SJCRH30 (cell line): ENCODE measurements at regions not wholly inside any gene's neighbourhood (a gene's known extent, or its start where the extent isn't known, plus 50 kb on each side); places are given as distances from the start of the nearest gene placed in this dataset.

Source experiments
- DNase-seq, 2 experiments: peaks; one replicate each; pipeline ENCODE4 v3.0.0-alpha.2; 2015 to 2020
- H3K27ac ChIP-seq: fragments of 250-450 bp; sonication (Bioruptor Pico); 2 replicates; pipeline ENCODE4 v1.5.1; 2020; ENCODE audit warnings: mild to moderate bottlenecking, moderate library complexity
- H3K27me3 ChIP-seq: fragments of 250-450 bp; sonication (Bioruptor Pico); 2 replicates; pipeline ENCODE4 v1.5.1; 2020; ENCODE audit warnings: mild to moderate bottlenecking, moderate library complexity
- H3K36me3 ChIP-seq: fragments of 250-450 bp; sonication (Bioruptor Pico); 2 replicates; pipeline ENCODE4 v1.5.1; 2020; ENCODE audit warnings: mild to moderate bottlenecking, moderate library complexity
- H3K4me1 ChIP-seq: fragments of 250-450 bp; sonication (Bioruptor Pico); 2 replicates; pipeline ENCODE4 v1.5.1; 2020; ENCODE audit warnings: mild to moderate bottlenecking, moderate library complexity
- H3K4me3 ChIP-seq: fragments of 250-450 bp; sonication (Bioruptor Pico); 2 replicates; pipeline ENCODE4 v1.5.1; 2020; ENCODE audit warnings: mild to moderate bottlenecking, moderate library complexity
- H3K9me3 ChIP-seq: fragments of 250-450 bp; sonication (Bioruptor Pico); replicated peaks from 2 replicates; pipeline ENCODE4 v1.5.1; 2020; ENCODE audit warnings: mild to moderate bottlenecking, moderate library complexity

DNA sequence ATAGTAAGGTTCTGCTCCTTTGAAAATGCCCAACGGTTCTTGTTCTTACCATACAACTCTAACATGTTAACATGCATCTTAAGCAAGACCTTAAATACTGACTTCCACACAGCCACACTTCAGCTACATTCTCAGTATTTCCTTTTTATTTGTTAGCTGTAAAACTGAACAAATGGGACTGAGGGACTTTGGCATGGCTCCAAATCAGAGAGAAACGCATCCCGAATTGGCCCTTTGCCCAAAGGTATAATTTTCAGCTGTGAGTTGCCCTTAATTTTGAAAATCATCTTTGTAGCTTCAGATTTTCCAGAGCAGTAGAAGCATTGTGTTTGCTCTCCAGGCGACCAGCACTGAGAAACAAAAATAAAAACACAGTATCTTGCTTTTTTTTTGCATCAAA lies 56.4 kb downstream of the NEUROD6 start:
- peak in 1 of 2 experiments; percentile 22 for DNase-seq
- no peaks in the 10 kb centered on the region for H3K4me1 ChIP-seq
- no peaks in the 10 kb centered on the region for H3K36me3 ChIP-seq
- H3K27ac ChIP-seq: no peak overlapping the region
- no peaks in the 10 kb centered on the region for H3K9me3 ChIP-seq
- no peak overlapping the region for H3K4me3 ChIP-seq
- H3K27me3 ChIP-seq: no peaks in the 10 kb centered on the region; the same call in 1 of the 2 replicates

DNA sequence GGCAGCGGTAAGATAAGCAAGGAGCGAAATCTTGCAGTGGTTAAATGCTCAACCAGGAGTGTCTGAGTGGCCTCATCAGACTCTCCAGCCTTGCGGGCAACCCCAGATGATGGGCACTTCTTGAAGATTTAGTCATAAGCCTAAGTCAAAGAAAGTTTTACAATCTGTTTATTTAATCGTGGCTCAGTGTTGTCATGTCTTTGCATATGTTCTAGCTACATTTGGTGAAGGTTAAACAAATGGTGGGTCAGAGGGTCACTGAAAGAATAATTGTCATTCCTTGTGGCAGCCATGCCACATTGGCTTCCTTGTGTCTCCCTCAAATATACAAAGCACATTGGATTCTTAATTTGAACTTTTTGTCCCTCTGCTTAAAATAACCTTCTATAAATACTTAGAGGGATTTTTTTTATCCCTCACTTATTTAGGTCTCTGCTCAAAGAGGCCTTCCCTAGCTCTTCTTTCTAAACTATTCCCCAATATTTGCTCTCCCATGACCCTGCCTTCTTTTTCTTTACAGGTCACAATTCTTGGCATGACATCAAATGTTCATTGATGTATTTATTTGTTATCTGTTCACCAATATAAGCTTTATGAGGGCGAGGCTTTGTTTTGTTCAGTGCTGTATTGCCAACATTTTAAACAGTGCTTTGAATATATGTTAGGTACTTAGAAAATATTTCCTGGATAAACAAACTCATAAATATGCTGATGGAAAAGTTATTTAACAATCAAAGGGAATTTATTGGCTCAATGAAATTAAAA lies 68.7 kb downstream of the NEUROD6 start:
- H3K9me3 ChIP-seq: no peaks in the 10 kb centered on the region
- H3K27me3 ChIP-seq: no peaks in the 10 kb centered on the region; the same call in 1 of the 2 replicates
- no peak overlapping the region for H3K27ac ChIP-seq
- H3K4me3 ChIP-seq: no peak overlapping the region
- no peak for DNase-seq
- no peaks in the 10 kb centered on the region for H3K36me3 ChIP-seq
- no peaks in the 10 kb centered on the region for H3K4me1 ChIP-seq

DNA sequence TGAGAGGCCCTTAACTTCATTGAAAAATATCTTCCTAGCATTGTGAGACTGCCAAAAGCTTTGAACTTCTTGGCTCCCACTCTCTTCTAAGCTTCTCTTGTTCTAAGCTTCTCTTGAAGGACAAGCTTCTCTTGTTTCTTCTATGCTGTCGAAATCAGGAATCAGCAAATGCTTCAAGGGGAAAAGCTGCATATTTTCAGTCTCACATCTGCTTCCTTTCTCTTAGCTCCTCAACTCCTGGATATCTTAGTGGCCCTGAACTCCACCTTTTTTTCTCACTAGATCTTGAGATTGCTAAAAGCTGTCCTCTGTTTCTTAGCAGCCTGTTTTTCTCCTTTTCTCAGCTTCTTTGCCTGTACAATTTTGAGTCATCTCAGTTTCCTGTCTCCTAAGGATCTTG lies 73.0 kb downstream of the NEUROD6 start:
- H3K4me1 ChIP-seq: no peaks in the 10 kb centered on the region
- H3K9me3 ChIP-seq: no peaks in the 10 kb centered on the region
- peaks cover 10% of the 10 kb centered on the region for H3K27me3 ChIP-seq
- no peaks in the 10 kb centered on the region for H3K36me3 ChIP-seq
- no peak for DNase-seq
- no peak overlapping the region for H3K27ac ChIP-seq
- H3K4me3 ChIP-seq: no peak overlapping the region

DNA sequence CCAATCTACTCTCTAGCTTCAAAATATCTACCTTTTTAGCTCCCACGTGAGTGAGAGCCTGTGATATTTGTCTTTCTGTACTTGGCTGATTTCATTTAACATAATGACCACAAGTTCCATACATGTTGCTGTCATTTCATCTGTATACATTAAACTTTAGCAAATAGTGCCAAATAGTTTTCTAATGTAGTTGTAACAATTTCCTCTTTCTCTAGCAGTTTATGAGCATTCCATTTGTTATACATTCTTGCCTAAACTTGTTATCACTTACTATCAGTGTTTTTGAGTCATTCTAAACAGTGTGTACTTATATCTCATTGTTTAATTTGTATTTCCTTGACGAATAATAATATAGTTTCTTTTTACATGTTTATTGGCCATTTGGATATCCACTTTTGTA lies 77.2 kb downstream of the NEUROD6 start:
- Histone ChIP-seq H3K27me3 (peaks cover 16% of the 10 kb centered on the region), H3K36me3 (no peaks in the 10 kb centered on the region), H3K9me3 (no peaks in the 10 kb centered on the region), H3K27ac (no peak overlapping the region), H3K4me3 (no peak overlapping the region), H3K4me1 (no peaks in the 10 kb centered on the region)
- no peak for DNase-seq

DNA sequence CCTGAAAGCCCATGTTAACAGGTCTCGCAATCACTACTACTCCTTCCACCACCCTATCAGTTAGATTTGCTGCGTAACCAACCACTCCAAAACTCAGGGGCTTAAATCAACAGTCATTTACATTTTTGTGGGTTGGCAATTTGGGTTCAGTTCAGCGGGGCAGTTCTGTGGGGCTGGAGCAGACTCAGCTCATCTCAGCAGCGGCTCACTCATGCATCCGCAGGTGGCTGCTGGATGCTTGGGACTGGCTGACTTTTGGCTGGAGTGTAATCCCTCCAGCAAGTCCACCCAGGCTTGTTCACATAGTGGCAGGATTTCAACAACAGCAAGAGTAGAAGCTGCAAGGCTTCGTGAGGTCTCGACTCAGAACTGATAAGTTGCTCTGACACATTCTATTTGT lies 79.2 kb downstream of the NEUROD6 start:
- H3K4me3 ChIP-seq: no peak overlapping the region
- no peaks in the 10 kb centered on the region for H3K9me3 ChIP-seq
- H3K27me3 ChIP-seq: peaks cover 18% of the 10 kb centered on the region
- no peak for DNase-seq
- H3K27ac ChIP-seq: no peak overlapping the region
- H3K36me3 ChIP-seq: no peaks in the 10 kb centered on the region
- no peaks in the 10 kb centered on the region for H3K4me1 ChIP-seq

DNA sequence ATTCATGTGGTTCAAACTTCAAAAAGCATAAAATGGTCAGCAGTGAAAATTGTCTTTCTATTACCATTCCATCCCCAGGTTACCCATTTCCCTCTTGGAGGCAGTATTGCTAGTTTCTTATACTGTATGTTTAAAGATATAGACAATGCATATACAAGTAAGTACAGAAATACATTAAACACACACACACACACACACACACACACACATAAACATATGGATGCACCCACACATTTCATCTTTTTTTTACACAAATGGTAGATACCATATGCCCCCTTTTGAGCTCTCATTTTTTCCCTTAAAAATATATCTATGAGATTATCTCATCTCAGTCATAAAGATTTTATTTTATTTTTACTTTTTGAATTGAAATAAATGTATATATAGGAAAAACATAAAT lies 79.7 kb downstream of the NEUROD6 start:
- no peak for DNase-seq
- Histone ChIP-seq H3K9me3 (no peaks in the 10 kb centered on the region), H3K36me3 (no peaks in the 10 kb centered on the region), H3K27me3 (peaks cover 20% of the 10 kb centered on the region), H3K4me1 (no peaks in the 10 kb centered on the region), H3K4me3 (no peak overlapping the region), H3K27ac (no peak overlapping the region)

DNA sequence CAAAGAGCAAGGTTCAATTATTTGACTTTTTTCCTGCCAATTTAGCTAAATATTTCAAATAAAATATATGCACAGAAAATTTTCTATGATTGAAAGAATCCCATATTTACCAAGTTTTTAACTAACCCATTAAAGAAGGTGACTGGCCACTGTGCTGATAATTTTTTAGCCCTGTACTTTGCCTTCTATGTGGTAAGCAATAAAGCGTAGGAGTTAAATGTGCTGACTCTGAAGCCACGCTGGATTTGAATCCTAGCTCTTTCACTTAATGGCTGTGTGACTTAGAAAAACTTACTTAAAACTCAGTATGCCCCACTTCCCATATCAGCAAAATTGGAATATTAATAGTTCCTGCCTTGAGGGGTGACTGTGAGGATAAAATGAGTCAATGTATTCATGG lies 82.1 kb downstream of the NEUROD6 start:
- Histone ChIP-seq H3K27me3 (peaks cover 12% of the 10 kb centered on the region), H3K36me3 (no peaks in the 10 kb centered on the region), H3K4me3 (no peak overlapping the region), H3K9me3 (no peaks in the 10 kb centered on the region), H3K27ac (no peak overlapping the region), H3K4me1 (no peaks in the 10 kb centered on the region)
- DNase-seq: no peak

DNA sequence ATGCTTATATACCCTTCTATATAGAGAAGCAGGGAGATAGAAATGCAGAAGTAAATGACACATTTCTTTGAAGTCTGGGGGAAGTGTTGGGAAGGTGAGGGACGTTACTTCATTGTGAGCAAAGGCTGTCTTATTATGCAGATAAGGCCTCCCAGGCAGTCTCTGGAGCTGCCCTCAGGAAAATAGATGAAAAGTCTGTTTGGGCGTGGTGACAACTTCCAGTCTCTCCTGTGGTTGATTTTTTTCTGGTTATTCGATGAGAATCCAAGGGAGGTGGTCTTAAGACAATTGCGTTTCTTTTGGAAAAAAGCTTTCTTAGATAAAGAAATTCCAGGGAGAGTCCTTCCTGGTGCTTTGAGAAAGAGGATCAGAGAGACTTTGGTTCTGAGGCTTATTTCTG lies 84.0 kb downstream of the NEUROD6 start:
- Histone ChIP-seq H3K27me3 (peaks cover 10% of the 10 kb centered on the region; the same call in 1 of the 2 replicates), H3K4me3 (no peak overlapping the region), H3K4me1 (no peaks in the 10 kb centered on the region), H3K9me3 (no peaks in the 10 kb centered on the region), H3K27ac (no peak overlapping the region), H3K36me3 (no peaks in the 10 kb centered on the region)
- no peak for DNase-seq

DNA sequence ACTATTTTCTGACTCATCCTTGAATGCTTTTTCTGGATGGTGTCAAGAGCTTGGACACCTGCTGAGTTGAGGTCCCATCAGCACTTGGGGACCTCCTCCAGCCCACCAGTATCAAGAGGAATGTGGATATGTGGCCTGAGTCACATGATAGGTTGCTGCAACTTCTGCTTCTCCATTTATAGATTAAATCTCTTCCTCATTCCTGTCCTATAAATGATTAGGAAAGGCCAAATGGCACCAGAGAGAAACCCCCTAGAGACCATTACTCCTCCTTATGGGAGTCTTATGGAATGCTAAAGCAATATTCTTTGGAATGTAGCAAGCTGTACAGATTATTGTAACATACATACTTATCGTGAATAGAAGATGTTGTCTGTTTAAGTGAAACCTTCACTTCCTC lies 85.6 kb downstream of the NEUROD6 start:
- DNase-seq: no peak
- no peaks in the 10 kb centered on the region for H3K36me3 ChIP-seq
- no peaks in the 10 kb centered on the region for H3K4me1 ChIP-seq
- no peak overlapping the region for H3K4me3 ChIP-seq
- H3K9me3 ChIP-seq: no peaks in the 10 kb centered on the region
- no peak overlapping the region for H3K27ac ChIP-seq
- H3K27me3 ChIP-seq: peaks cover 5% of the 10 kb centered on the region; the same call in 1 of the 2 replicates

DNA sequence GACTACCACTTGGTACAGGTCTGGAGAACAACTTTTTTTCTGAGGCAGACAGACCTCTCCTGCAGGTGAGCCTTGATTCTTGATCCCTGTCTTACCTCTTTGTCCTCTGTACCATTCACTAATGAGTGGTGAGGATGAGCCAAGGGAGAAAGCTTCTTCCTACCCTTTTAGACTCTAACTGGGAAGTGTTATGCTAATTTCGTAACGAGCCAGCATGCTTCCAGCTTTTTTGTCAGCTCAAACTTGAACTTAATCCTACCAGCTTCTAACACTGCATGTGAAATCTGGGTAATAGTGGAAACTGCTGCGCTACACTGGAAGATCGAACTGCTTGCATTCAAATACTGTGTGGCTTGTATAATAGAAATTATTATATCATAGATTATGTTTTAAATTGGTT lies 87.0 kb downstream of the NEUROD6 start:
- H3K4me1 ChIP-seq: no peaks in the 10 kb centered on the region
- H3K9me3 ChIP-seq: no peaks in the 10 kb centered on the region
- no peaks in the 10 kb centered on the region for H3K36me3 ChIP-seq
- H3K27me3 ChIP-seq: peaks cover 4% of the 10 kb centered on the region; the same call in 1 of the 2 replicates
- H3K27ac ChIP-seq: no peak overlapping the region
- DNase-seq: no peak
- no peak overlapping the region for H3K4me3 ChIP-seq

DNA sequence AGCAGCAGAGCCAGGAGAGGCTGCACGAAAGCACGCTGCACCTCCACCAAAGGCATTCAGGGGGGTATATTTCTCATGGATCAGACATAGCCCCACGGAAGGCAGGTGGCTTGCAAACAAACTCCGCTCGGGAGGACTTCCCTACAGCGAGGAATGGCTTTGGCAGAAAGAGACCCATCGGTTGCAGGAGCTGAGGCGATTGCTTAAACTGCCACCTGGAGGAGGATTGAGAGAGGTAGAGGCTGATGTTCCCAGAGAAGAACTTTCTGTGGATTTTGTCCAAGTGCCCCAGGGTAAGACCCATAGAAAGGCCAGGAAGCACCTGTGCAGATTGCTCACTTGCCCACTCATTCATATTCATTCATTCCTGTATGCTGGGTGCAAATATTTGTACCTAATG lies 89.1 kb downstream of the NEUROD6 start:
- no peaks in the 10 kb centered on the region for H3K4me1 ChIP-seq
- peaks cover 3% of the 10 kb centered on the region; the same call in 1 of the 2 replicates for H3K27me3 ChIP-seq
- H3K27ac ChIP-seq: no peak overlapping the region
- H3K4me3 ChIP-seq: no peak overlapping the region
- no peaks in the 10 kb centered on the region for H3K9me3 ChIP-seq
- no peaks in the 10 kb centered on the region for H3K36me3 ChIP-seq
- DNase-seq: no peak

DNA sequence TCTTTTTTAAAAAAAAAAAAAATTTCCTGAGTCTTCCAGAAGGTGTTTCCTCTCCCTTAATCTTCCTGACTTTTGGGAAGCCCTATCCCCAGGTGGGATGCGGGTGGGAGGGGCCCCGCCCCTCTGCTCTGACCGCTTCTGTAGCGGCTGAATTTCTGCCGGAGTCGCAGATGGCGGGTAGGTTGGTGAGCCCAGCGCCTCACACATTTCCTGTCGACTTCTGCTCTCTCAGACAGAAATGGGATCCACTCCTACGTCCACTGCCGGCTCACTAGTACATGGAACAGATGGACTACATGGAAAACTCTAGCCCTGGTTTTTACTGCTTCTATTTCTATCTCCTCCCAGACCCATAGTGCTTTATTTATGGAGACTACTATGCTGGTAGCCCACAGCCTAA lies 90.9 kb downstream of the NEUROD6 start:
- H3K27ac ChIP-seq: no peak overlapping the region
- H3K36me3 ChIP-seq: no peaks in the 10 kb centered on the region
- no peaks in the 10 kb centered on the region for H3K9me3 ChIP-seq
- no peak overlapping the region for H3K4me3 ChIP-seq
- peaks cover 2% of the 10 kb centered on the region; the same call in 1 of the 2 replicates for H3K27me3 ChIP-seq
- no peaks in the 10 kb centered on the region for H3K4me1 ChIP-seq
- no peak for DNase-seq

DNA sequence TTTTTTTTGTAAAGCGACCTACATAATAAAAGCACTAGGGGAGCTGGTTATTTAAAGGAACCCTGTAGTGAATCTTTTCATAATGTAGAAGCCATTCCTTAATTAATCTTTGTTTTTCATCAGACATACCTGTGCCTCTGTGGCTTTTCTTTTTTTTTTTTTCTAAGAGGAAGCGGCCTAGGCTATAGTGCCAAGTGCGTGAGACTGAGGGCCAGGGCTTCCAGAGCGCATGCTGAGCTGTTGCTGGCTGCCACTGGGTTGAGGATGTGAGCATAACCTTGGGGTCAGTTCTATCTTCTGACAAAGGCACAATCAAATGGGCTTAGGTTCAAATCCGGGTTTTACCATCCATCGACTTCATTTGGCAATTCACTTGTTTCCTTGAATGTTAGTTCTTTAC lies 103.7 kb downstream of the NEUROD6 start:
- no peaks in the 10 kb centered on the region for H3K4me1 ChIP-seq
- no peak overlapping the region for H3K27ac ChIP-seq
- no peaks in the 10 kb centered on the region for H3K9me3 ChIP-seq
- no peak overlapping the region for H3K4me3 ChIP-seq
- DNase-seq: no peak
- H3K27me3 ChIP-seq: peaks cover 24% of the 10 kb centered on the region; the same call in 1 of the 2 replicates
- no peaks in the 10 kb centered on the region for H3K36me3 ChIP-seq

DNA sequence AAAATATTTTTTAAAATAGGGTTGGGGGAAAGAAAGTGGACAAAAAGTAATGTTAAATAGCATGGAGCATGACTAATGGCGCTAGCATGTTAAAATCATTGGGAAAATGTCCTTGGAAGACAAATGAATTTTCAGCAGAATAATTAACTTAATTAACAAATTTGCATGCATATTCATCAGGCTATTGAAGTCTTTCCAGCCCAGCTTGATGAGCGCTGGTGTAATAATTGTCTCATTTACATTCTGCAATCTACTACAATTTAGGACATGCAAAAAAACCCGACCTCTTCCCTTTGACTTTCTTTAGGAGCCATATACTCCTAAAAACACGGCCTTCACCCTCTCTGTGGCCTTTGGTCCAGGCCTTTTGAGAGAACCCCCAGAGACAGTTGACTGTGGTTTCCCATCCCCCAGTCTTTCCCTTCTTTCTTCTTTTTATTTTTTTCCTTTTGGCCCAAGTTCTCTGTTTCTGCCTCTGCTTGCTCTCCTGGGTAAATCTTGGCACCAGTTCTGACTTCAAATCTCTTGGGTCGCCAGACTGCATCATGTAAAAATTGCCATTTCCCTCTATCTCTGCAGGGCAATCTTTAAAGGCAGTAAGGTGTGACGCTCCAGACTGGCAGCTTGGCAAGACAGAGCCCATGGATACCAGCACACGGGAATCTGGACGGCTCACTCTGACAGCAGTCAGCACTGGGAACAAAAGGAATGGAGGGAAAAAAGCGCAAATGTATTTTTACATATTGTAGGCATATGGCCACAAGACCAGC lies 105.5 kb downstream of the NEUROD6 start:
- Histone ChIP-seq H3K4me3 (no peak overlapping the region), H3K27me3 (peaks cover 22% of the 10 kb centered on the region; the same call in 1 of the 2 replicates), H3K36me3 (no peaks in the 10 kb centered on the region), H3K4me1 (no peaks in the 10 kb centered on the region), H3K27ac (no peak overlapping the region), H3K9me3 (no peaks in the 10 kb centered on the region)
- no peak for DNase-seq

DNA sequence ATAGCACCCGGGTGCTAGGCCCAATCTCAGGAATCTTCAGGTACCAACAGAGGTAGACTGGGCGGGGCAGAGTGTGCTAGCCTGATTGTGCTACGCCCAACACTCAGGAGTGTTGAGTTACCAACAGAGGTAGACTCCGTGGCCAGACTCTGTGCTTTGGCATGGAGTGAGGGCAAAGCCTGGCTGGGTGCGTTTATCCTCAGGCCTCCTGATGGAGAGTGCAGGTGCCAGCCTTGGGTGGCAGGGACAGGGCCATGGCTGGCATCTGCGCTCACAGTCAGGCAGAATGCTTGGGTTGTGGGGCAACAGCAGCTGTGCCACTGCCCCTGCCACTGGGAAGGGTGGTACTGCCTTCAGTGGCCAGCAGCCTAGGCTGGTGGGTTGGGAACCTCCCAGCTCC lies 111.6 kb downstream of the NEUROD6 start:
- H3K27ac ChIP-seq: no peak overlapping the region
- peaks cover 10% of the 10 kb centered on the region; the same call in 1 of the 2 replicates for H3K27me3 ChIP-seq
- no peaks in the 10 kb centered on the region for H3K4me1 ChIP-seq
- no peaks in the 10 kb centered on the region for H3K36me3 ChIP-seq
- H3K9me3 ChIP-seq: no peaks in the 10 kb centered on the region
- no peak overlapping the region for H3K4me3 ChIP-seq
- no peak for DNase-seq
